Osteoblast (primary cell): ENCODE measurements at regions not wholly inside any gene's neighbourhood (a gene's known extent, or its start where the extent isn't known, plus 50 kb on each side); places are given as distances from the start of the nearest gene placed in this dataset.

Source experiments
- DNase-seq: peaks from one replicate; pipeline ENCODE4 v3.0.0; 2011; ENCODE audit warnings: low spot score, mixed read lengths; ENCODE audit not compliant: insufficient read length; ENCODE audit errors: missing footprints
- H2AFZ ChIP-seq: 2 replicates; pipeline ENCODE4 v1.6.0; 2011; ENCODE audit warnings: mild to moderate bottlenecking, low read length
- H3K27ac ChIP-seq: 2 replicates; pipeline ENCODE4 v1.5.1; 2011; ENCODE audit warnings: mild to moderate bottlenecking, low read depth, low read length, moderate library complexity
- H3K27me3 ChIP-seq: 2 replicates; pipeline ENCODE4 v1.6.0; 2012; ENCODE audit warnings: mild to moderate bottlenecking, control low read depth, inconsistent platforms, low read length, moderate library complexity; ENCODE audit not compliant: insufficient read depth
- H3K36me3 ChIP-seq: 2 replicates; pipeline ENCODE4 v1.5.1; 2011; ENCODE audit warnings: mild to moderate bottlenecking, low read length, control low read depth, moderate library complexity; ENCODE audit not compliant: insufficient read depth
- H3K4me1 ChIP-seq: 2 replicates; pipeline ENCODE4 v1.5.1; 2011; ENCODE audit warnings: mild to moderate bottlenecking, low read length, control low read depth, moderate library complexity; ENCODE audit not compliant: insufficient read depth
- H3K4me2 ChIP-seq: 2 replicates; pipeline ENCODE4 v1.6.0; 2011; ENCODE audit warnings: mild to moderate bottlenecking, low read length; ENCODE audit not compliant: insufficient read depth
- H3K4me3 ChIP-seq: fragments of 200-600 bp; sonication (generic); 3 replicates; pipeline ENCODE4 v1.5.1; 2012; ENCODE audit warnings: mild to moderate bottlenecking, low read length, inconsistent platforms; ENCODE audit not compliant: insufficient read depth
- H3K79me2 ChIP-seq: 2 replicates; pipeline ENCODE4 v1.6.0; 2012; ENCODE audit warnings: mild to moderate bottlenecking, low read length, control low read depth, inconsistent platforms; ENCODE audit not compliant: insufficient read depth
- H3K9me3 ChIP-seq: 2 replicates; pipeline ENCODE4 v1.5.1; 2011; ENCODE audit warnings: low read depth, low read length, control low read depth
- H4K20me1 ChIP-seq: 2 replicates; pipeline ENCODE4 v1.6.0; 2012; ENCODE audit warnings: mild to moderate bottlenecking, low read length, control low read depth; ENCODE audit not compliant: insufficient read depth
- TF ChIP-seq, protein P1 (sequence below): IDR thresholded peaks from 2 replicates; pipeline ENCODE4 v1.5.1; 2011; ENCODE audit warnings: mild to moderate bottlenecking, low read depth, low read length, moderate library complexity; ENCODE audit errors: extremely low read depth

DNA sequence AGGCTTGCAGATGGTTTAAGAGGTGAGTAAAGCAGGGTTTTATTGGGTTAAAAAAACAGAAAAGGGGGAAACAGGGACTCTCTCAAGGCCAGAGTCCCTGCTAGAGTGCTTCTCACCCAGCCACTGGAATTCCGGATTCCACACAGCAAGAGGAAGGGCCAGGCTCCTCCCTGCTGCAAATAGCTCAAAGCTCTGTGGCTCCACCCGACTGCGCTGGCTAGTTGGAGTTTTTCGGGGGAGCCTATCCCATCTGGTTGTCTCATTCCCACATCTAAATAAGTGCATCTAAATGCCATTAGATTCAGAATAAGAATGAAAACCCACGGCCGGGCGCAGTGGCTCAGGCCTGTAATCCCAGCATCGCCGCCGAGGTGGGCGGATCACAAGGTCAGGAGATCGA lies 791.5 kb downstream of the SLC16A7 start:
- TF ChIP-seq, protein P1, sequence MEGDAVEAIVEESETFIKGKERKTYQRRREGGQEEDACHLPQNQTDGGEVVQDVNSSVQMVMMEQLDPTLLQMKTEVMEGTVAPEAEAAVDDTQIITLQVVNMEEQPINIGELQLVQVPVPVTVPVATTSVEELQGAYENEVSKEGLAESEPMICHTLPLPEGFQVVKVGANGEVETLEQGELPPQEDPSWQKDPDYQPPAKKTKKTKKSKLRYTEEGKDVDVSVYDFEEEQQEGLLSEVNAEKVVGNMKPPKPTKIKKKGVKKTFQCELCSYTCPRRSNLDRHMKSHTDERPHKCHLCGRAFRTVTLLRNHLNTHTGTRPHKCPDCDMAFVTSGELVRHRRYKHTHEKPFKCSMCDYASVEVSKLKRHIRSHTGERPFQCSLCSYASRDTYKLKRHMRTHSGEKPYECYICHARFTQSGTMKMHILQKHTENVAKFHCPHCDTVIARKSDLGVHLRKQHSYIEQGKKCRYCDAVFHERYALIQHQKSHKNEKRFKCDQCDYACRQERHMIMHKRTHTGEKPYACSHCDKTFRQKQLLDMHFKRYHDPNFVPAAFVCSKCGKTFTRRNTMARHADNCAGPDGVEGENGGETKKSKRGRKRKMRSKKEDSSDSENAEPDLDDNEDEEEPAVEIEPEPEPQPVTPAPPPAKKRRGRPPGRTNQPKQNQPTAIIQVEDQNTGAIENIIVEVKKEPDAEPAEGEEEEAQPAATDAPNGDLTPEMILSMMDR, result no peak
- Histone ChIP-seq H3K27ac (no peak overlapping the region), H3K4me3 (no peak overlapping the region), H3K36me3 (no peaks in the 10 kb centered on the region), H3K27me3 (no peaks in the 10 kb centered on the region), H2AFZ (no peak overlapping the region), H3K79me2 (no peaks in the 10 kb centered on the region), H3K4me1 (no peaks in the 10 kb centered on the region), H3K9me3 (peaks cover 4% of the 10 kb centered on the region), H4K20me1 (no peaks in the 10 kb centered on the region), H3K4me2 (no peak overlapping the region)
- no peak for DNase-seq

DNA sequence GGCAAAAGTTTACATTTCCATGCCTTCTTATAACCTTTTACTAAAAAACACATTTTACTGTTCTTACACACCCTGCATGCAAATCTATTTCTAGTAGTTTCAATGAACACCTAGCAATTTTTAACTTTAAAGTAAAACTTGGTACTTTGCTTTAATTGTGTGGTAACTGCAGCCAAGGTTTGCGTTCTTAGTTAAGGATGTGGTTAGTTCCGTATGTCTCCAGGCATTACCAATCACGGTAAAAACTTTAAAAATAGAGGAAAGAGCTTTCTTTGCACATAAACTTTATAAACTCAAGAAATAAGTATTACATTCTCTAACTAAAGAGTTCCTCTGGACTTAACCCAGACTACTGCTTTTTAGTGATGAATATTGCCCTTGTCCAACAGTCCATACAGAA lies 795.2 kb downstream of the SLC16A7 start:
- H3K9me3 ChIP-seq, result peaks cover 4% of the 10 kb centered on the region
- H3K27ac ChIP-seq, result no peak overlapping the region
- H3K4me3 ChIP-seq, result no peak overlapping the region
- H3K36me3 ChIP-seq, result no peaks in the 10 kb centered on the region
- no peaks in the 10 kb centered on the region for H3K79me2 ChIP-seq
- TF ChIP-seq, protein P1, result no peak
- H2AFZ ChIP-seq, result no peak overlapping the region
- H3K4me1 ChIP-seq, result no peaks in the 10 kb centered on the region
- no peak for DNase-seq
- H3K4me2 ChIP-seq, result no peak overlapping the region
- H4K20me1 ChIP-seq, result no peaks in the 10 kb centered on the region
- no peaks in the 10 kb centered on the region for H3K27me3 ChIP-seq

- Histone ChIP-seq H2AFZ (no peak overlapping the region), H4K20me1 (no peaks in the 10 kb centered on the region)
- TF ChIP-seq, protein P1, result no peak
These were observed 796.0 kb downstream of the SLC16A7 start for GRCh38 chr12:60391791-60392190.

DNA sequence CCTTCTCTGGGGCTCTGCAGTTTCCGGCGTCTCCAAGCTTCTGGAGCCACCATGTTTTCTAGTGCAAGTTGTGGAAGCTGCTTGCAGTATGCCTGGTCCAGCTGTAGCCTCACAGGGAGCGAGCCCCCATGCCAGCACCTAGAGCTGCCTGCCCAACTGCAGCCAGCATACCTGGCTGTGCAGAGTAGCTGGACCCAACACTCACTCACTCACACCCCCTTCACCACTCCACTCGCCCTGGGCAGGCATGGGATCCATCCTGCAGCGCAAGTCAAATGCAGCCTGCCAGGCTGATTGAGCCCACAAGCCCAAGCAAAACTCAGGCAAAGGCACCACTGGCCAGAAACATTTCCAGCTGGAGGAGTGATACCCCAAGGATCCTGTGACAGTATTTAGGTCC lies 797.3 kb downstream of the SLC16A7 start:
- Histone ChIP-seq H2AFZ (no peak overlapping the region), H3K4me2 (no peak overlapping the region), H3K9me3 (peaks cover 4% of the 10 kb centered on the region), H3K27me3 (no peaks in the 10 kb centered on the region), H3K27ac (no peak overlapping the region), H3K4me1 (no peaks in the 10 kb centered on the region), H3K4me3 (no peak overlapping the region), H4K20me1 (no peaks in the 10 kb centered on the region), H3K79me2 (no peaks in the 10 kb centered on the region), H3K36me3 (no peaks in the 10 kb centered on the region)
- TF ChIP-seq, protein P1, result no peak
- DNase-seq, result no peak

More at GRCh38 chr12:60391791-60392190, 796.0 kb downstream of the SLC16A7 start:
- Histone ChIP-seq H3K79me2 (no peaks in the 10 kb centered on the region), H3K27ac (no peak overlapping the region), H3K4me1 (no peaks in the 10 kb centered on the region), H3K36me3 (no peaks in the 10 kb centered on the region), H3K4me3 (no peak overlapping the region), H3K27me3 (no peaks in the 10 kb centered on the region), H3K4me2 (no peak overlapping the region), H3K9me3 (peaks cover 4% of the 10 kb centered on the region)
- DNase-seq, result no peak
